D721Med (cell line): ENCODE measurements at regions not wholly inside any gene's neighbourhood (a gene's known extent, or its start where the extent isn't known, plus 50 kb on each side); places are given as distances from the start of the nearest gene placed in this dataset.

ENCODE experiments used
- DNase-seq: peaks from one replicate; pipeline ENCODE4 v3.0.0; 2011; ENCODE audit warnings: low spot score; ENCODE audit not compliant: insufficient read length
- FAIRE-seq: peaks from 2 replicates; lab custom pipeline; 2011; peaks lifted over from hg19 to GRCh38; lab: Jason Lieb, UNC
- TF ChIP-seq, protein P1 (sequence below): IDR thresholded peaks from 2 replicates; pipeline ENCODE4 v1.5.1; 2012; ENCODE audit warnings: mild to moderate bottlenecking, control low read depth; ENCODE audit not compliant: insufficient read depth; ENCODE audit errors: missing control alignments

DNA sequence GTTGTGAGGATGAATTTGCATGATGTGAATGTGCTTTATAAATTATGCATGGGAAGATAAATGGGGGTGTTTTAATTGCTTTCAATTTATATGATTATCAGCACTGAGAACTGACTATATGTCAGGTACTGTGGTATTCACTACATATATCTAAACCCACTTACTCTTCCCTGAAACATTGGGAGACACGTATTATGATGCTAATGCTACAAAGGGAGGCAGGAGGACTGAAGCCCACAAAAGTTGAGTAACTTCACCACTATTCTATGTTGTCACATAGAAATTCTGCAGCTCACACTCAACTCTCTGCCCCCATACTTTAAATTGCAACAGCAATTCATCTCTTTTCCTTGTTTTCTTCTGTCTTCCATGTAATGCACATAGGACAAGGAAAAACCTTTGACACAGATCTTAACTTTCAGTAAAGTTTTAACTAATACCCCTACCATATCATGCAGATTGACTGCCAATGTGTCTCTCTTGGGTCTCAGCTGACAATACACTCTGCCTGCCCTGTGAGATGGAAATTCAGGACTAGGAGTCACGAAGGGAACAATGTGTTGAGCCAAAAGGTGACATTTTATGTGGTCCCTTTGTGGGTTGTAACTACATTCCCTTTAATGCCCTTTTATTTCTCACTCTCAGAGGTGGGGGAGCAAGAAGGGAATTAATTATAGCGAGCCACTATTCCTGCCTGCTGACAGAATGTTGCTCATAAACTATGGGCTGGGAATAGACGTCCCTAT is 691.0 kb upstream of the SORCS1 start:
- TF ChIP-seq, protein P1, sequence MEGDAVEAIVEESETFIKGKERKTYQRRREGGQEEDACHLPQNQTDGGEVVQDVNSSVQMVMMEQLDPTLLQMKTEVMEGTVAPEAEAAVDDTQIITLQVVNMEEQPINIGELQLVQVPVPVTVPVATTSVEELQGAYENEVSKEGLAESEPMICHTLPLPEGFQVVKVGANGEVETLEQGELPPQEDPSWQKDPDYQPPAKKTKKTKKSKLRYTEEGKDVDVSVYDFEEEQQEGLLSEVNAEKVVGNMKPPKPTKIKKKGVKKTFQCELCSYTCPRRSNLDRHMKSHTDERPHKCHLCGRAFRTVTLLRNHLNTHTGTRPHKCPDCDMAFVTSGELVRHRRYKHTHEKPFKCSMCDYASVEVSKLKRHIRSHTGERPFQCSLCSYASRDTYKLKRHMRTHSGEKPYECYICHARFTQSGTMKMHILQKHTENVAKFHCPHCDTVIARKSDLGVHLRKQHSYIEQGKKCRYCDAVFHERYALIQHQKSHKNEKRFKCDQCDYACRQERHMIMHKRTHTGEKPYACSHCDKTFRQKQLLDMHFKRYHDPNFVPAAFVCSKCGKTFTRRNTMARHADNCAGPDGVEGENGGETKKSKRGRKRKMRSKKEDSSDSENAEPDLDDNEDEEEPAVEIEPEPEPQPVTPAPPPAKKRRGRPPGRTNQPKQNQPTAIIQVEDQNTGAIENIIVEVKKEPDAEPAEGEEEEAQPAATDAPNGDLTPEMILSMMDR = no peak
- FAIRE-seq (no peak), DNase-seq (no peak)

DNA sequence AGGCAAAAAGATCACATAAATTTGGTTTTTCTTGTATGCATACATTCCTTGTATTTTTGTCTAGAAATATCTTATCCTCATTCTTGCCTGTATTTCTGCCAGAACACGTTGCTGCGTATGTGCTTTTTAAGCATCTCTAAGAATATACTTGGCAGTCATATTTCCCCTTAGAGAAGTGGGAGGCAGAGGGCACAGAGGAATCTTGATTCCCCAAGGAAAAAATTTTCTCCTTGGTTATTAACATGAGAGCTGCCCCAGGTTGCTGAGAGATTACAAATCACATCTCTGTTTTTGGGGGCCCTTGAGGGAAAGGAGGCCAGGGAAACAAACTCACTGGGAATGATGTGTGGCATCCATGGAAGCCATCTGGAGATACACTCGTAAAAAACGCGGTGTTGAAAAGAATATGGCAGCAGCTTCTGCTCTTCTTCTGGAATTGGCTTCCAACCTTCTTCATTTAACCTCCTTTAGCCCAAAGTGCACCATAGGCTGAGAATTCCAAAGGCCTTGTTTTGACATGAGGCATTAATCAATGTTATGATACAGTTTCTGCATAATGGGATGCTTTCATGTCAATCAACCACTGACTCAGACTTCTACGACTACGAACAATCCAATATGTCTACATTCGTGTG is 684.3 kb upstream of the SORCS1 start:
- DNase-seq (no peak), FAIRE-seq (no peak)
- TF ChIP-seq, protein P1 = no peak

DNA sequence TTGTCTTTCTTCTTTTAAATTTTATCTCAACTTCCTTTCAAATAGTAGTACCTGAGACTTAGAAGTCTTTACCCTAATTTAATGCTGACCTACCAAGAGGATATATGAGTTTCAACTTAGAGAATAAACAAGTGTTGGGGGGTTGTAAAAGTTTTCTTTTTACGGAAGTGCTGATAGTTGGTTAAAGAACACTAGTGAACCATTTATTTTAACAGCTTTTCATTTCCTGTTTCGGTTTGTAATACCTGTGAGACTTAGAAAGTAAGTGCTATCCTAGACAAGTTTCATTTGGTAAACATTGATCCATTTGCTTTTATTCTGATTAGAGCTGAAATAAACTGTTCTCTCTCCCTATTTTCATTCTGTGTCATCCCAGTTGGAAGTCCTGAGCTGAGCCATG is 683.1 kb upstream of the SORCS1 start:
- TF ChIP-seq, protein P1 = no peak
- no peak for DNase-seq
- no peak for FAIRE-seq

DNA sequence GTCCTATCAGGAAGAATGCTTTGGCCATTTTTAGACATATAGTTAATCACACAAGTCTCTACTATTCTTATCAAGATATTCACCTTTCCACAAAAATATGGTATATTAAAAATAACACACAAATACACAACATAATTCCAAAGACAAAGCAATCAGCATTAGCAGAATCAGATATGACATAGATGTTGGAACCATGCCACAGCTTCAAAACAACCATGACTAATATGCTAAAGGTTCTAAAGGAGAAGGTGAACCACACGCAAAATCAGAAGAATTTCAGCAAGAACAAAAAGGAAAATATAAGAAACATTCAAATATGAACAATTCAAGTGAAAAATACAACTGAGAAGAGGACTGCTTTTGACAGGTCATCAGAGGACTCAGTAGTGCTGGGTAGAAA is 670.2 kb upstream of the SORCS1 start:
- DNase-seq = no peak
- TF ChIP-seq, protein P1 = no peak
- no peak for FAIRE-seq

GRCh38 chr10:107831772-107832171 is 667.3 kb upstream of the SORCS1 start:
- TF ChIP-seq, protein P1 = no peak
- DNase-seq = no peak
- no peak for FAIRE-seq

GRCh38 chr10:107829161-107829560 is 664.7 kb upstream of the SORCS1 start:
- DNase-seq (no peak), FAIRE-seq (no peak)
- TF ChIP-seq, protein P1 = no peak

GRCh38 chr10:107826171-107826570 is 661.7 kb upstream of the SORCS1 start:
- DNase-seq (no peak), FAIRE-seq (no peak)
- TF ChIP-seq, protein P1 = no peak
